ENCODE measurements at regions not wholly inside any gene's neighbourhood (a gene's known extent, or its start where the extent isn't known, plus 50 kb on each side); places are given as distances from the start of the nearest gene placed in this dataset.
"Not testable (repeated sequence)": the region's sequence is repeated elsewhere in the genome, so short reads cannot be mapped to it uniquely, and the experiment has no call there.

DNA sequence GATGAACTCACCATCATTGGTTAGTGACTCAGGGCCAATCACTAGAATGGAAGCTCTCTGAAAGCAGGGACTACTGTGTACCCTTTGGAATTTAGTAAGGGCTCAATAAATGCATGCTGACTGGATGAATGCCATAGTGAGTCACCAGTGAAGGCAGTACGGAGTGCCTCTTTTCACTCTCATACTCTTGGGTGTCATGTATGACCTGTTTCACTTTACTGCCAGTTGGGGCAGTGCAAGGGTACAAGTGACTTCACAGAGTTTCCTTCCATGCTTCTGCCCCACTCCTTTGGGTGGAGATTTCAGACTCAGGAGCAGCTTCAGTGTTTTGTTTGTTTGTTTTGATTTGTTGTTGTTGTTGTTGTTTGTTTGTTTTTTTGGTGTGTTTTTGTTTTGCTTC, 57.7 kb downstream of the SOX3 start:
- no peak for DNase-seq

DNA sequence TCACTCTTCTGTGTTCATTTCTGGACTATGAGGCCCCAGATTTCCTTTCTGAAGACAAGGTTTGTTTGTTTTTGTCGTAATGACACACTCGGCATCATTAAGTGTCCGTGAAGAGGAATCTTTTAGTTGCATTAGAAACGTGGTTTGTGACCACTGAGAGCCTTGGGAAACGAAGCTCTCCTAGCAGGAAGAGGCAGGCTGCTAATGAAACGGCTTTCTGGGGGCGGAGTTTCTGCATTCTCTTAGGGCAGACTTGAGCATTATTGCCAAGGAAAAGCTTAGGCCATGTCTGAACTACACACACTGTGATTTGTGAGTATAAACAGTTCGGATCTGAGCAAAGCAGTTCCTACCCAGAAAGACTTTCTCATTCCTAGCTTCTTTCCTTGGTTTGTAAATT, 64.0 kb downstream of the SOX3 start:
- DNase-seq, result no peak

DNA sequence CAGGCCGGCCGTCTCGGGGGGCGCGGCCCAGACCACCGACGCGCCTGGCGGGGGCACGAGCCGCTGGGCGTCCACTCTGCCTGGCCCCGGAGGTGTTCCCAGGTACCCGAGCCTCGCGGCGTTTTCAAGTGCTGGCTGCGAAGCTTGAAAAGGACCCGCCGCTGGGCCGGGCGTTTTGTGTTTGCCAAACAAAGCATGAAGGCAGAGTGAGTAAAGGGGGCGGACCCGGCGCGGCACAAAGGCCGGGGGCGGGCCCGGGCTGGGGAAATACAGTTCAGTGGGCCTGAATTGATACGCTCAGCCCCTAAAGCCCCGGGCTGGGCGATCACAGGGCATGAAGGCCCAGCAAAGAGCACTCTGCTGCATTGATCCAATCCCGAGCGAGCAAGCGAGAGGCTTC, 65.4 kb downstream of the SOX3 start:
- no peak for DNase-seq

DNA sequence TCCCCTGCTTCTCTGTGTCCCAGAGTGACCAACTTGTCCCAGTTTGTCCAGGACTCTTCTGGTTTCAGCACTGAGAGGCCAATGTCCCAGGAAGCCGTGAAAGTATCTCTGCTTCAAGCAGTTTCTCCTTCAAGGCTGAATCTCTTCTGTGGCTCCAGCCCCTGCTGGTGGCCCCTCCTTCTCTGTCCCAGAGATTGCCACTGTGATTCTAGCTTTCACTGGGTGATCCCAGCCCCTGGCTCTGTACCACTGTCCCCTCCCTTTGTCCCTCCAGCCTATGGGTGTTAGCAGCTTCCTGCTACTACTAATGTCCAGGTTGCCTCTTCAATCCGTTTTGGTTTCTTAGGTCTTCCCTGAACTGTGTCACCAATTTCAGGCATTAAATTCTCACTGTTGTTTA, 70.5 kb downstream of the SOX3 start:
- DNase-seq, result no peak

DNA sequence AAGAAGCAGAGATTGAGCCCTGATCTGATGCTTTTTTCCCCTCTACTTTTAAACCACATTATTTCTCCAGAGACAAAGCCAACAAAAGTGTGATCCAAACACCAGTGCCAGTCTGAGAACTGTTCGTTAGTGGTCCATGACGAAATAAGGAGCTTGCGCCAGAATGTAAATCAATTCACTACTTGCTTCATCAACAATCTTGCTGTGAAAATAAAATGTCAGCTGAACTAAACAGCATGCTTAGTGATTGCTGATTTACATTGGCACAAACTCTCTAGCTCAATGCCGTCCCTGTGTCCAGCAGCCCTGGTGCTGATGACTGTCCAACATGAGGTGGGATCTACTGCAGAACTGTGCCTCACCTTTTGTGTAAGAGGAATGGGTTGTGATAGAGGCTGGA, 71.3 kb downstream of the SOX3 start:
- DNase-seq, result no peak

DNA sequence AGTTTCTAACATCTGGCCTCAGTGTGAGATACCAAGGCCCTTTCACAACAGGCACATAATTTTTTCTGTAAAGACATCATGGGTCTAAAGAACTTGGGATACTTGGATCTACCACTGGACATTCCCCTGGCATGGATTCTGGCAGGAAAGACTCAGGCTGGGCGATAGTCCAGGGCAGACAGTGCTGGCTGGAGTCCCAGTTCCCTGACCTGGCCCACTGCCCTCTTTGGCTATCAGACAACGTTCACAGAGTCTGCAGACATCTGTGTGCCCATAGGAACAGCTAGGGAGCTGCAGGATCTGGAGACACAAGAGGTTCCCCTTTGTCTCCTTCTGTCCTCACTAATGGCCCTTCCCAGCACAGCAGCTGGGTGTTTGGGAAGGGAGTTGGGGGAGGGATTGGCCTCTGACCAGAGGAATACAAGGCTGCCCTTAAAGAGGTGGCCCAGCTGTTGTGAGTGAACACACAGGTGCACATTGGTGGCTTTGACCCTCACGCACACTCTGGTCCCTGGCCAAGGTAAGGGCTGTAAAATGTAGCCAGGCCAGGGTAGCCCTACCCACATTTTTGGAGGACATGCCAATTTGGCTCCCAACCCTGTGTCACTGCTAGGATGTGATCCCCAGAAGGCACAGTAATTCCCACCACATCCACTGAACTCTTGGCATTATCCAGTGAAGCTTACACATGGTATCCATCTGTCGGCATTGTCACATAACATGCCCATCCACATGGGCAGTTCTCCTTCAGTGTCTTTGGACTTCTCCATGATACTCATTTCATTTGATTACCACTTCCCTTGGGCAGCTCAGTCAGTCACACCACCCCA, 72.3 kb downstream of the SOX3 start:
- DNase-seq, result no peak

DNA sequence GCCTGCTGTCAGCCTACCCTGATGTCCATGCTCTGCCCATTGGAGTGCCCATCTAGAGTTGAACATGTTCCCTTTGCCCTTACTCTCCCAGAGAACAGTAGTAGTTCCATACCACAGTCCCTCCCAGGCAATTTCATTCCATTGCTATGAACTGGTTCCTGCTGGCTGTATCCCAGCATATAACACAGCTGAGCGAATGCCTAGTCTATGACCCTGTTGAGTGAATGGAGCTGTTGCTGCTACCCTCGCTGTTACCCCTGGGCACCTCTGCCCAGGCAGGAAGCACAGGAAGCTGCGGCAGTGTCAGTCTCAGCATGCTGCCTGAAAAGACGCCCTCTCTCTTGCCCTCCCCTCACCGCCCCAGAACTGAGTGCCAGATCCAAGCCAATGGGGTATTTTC, 73.3 kb downstream of the SOX3 start:
- no peak for DNase-seq

DNA sequence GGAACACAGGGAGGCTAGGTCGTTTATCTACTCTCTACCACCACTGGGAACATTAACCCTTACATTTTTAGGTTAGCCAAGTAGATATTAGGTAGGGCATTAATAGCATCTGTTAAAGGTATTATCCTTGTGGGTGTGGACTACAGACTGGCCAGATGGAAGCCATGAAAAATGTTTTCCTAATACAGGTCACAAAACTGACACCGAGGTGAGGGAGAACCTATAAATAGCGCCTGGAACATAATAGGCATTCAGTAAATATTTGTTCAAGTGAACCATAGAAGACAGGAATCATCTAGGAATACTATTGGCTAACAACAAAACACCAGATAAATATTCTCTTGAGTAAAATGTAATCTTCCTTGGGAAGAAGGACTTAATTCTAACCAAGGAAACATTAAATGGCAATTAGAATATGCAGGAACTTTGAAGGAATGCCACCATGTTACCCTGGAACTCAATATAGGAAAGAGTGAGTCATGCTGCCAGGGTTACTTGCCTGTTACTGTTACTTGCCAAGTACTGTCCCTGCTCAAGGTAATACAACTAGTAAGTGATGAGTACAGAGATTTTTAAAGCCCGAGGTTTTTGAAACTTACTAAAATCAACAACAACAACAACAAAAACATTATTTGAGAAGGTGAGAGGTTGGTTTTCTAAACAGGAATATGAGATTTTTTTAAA, 79.0 kb downstream of the SOX3 start:
- DNase-seq, result no peak

DNA sequence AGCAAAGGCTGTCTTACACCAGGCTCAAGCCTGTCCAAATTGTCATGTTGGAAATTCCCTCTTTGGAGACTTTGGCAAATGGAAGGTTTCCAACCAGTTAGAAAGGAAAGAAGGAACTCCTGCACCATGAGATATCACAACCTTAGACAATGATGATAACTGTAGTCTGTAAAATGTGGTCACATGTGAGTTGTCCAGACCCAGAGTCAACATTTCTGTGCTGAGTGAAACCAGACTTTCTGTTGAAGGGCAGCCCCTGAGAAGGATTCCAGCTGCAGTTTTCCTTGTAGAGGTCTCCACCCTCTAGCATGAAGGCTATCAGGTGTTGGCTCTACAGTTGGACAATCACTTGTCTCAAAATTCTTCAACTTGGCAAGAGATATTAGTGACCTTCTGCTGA, 82.4 kb downstream of the SOX3 start:
- no peak for DNase-seq

DNA sequence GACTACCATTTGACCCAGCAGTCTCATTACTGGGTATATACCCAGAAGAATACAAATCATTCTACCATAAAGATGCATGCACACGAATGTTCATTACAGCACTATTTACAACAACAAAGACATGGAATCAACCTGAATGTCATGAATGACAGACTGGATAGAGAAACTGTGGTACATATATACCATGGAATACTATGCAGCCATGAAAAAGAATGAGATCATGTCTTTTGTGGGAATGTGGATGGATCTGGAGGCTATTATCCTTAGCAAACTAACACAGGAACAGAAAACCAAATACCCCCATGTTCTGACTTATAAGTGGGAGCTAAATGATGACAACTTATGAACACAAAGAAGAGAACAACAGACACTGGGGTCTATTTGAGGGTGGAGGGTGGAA, 102.7 kb downstream of the SOX3 start:
- not testable (repeated sequence) for DNase-seq

DNA sequence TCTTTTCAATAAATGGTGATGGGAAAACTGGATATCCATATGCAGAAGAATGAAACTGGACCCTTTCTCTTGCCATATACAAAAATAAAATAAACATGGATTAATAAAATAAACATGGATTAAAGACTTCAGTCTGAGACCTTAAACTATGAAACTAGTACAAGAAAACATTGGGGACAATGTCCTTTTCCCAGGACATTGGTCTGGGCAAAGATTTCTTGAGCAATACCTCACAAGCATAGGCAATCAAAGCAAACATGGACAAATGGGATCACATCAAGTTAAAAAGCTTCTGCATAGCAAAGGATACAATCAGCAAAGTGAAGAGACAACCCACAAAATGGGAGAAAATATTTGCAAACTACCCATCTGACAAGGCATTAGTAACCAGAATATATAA, 108.5 kb downstream of the SOX3 start:
- DNase-seq, result not testable (repeated sequence)

DNA sequence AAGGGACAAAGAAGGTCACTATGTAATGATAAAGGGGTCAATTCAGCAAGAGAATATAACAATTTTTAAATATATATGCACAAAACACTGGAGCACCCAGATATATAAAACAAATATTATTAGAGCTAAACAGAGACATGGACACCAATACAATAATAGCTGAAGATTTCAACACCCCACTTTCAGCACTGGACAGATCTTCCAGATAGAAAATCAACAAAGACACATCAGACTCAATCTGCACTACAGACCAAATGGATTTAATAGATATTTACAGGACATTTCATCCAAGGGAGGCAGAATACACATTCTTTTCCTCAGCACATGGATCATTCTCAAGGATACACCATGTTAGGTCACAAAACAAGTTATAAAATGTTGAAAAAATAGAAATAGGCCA, 111.4 kb downstream of the SOX3 start:
- DNase-seq, result no peak

DNA sequence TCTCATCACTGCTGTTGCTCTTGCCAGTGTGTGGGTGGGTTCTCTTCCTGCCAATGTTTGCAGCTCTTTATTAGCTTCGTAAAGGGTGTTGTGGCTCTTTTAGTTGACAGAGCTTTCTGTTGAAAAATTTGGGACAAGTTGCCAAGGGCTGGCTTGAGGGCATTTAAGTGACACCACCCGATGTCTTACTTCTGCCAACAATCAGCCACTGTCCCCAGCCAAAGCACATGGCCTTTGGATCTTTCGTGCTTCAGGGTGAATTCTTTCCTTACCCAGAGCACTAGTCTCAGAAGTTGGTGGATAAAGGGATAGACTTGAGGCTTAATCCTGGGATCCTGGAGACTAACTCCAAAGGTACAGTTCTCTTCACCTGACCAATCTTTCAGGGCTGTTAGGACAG, 113.6 kb downstream of the SOX3 start:
- DNase-seq, result no peak

DNA sequence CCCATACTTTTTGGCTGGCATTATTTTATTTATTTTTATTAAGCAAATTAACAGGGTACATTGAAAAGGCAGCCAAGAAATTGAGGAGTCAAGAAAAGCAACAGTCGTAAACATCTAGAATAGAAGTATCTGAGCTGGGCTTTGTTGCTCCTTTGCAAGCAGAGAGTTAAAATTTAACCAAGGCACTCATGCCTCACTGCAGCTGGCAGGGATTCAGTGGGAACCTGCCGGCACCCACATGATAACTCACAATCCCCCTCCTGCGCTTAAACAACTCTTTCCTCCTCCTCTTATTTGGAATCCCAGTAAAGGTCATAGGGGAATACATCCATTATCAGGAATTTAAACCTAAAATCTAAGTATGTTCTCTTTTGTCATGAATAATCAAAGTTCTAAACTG, 115.5 kb downstream of the SOX3 start:
- no peak for DNase-seq

DNA sequence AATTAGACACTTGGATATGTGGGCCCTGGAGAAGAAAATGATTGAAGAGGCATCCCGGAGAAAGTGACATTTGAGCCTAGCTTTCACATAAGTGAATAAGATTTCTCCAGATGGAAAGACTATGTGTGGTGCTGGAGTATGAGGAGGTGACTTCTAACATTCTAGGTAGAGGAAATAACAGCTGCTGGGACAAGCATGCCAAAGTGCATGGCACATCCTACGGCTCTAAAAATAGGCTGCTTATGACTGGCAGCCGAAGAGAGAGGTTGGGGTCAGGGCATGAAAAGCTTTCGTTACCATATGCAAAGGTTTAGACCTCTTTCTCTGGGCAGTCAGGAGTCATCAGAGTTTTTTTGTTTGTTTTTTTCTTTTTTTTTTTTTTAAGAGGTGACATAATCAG, 142.0 kb downstream of the SOX3 start:
- no peak for DNase-seq

DNA sequence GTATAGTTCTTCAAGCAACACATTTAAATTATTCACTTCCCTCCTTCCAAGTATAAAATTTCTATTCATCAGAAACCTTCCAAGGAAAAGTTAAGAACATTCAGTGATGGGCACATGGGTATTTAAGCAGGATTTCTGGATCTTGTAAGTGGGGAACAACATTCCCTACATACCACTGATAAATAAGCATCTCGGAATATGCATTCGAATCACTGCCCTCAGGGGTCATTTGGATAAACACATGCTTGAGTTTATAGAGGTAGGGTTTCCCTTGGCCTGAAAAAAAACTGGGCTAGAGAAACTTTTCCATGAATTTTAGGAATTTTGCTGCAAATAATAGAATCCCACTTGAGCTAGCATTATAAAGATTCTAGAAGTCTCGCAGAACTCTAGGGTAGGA, 143.9 kb downstream of the SOX3 start:
- no peak for DNase-seq

DNA sequence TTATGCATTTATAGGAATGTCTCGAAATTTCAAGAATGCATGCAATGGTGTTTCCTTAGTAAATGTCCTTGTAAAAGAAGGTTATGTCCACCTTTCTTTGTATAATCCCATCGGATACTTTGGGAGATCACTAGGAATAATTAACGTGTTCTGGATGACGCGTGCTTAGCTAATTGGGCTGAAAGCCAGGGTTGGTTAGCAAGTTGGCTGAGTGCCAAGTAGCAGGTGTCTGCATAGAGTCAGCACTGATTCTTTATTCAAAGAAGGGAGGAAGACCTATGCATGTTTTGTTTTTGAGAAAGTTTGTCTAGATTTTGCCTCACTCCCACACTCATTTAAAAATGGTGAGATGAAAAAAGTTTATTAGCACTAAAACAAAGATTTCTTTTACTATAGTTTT, 144.6 kb downstream of the SOX3 start:
- DNase-seq, result no peak

DNA sequence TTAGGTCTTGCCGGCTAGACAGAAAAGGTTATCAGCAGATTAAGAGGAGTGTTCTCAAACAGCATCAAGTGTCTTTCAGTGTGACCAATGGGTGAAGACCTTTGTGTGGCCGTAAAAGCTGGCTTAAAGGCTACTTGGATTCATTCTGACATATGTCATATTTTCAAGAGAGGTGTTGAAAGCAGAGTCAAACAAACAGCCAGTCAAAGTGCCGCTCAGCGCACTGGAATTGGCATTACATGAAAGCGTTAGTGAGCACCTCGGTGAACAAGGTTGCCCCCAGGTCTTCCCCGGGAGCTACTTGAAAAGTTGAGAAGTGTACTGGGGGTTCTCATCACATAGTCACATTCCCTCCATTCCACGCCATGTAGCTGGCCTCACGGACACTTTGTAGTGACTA, 148.9 kb downstream of the SOX3 start:
- no peak for DNase-seq

DNA sequence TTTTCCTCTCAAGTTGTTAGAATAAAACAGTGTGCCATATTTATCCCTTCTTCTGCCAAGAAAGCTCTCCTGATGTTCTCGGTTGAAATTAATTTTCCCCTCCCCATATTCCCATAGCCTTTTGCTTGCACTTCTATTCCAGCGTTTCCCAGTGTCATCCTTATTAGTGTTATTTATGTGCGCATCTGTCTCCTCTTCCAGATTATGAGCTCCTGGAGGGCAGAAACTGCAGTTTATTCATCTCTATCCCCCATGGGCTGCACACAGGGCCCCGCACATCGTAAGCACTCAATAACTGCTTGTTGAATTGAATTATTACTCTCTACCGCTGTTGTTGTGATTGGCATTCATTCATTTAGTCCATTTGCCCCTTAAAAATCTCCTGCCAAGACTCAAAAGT, 149.4 kb downstream of the SOX3 start:
- no peak for DNase-seq

DNA sequence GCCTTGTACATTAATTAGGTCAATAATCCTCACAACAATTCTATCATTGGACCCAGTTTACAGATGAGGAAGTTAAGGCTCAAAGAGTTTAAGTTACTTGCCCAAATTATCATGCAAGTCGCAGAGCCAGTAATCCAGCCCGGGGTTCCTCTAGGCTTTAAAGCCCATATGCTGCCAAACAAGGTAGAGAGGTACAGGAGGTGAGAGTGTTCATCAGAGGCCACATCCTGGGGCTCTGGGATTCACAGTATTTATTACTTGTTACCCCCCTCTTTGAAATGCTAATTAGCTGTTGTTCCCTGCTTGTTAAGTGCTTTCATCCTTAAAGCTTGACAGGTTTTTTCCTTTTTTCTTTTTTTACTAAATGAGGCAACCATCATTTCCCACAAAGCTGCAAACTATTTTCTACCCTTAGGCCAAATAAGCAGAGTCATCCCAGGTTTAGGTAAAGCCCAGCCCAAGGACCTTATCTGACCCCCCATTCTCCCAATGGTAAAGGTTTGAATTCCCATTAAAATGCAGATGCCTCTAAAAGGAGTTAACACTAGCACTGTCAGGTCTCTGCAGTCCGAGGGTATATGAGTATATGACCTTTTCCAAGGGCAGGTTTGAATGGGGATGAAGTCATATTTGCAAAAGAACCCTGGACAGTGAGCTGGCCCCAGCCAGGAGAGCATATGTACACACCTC, 150.3 kb downstream of the SOX3 start:
- DNase-seq, result no peak

DNA sequence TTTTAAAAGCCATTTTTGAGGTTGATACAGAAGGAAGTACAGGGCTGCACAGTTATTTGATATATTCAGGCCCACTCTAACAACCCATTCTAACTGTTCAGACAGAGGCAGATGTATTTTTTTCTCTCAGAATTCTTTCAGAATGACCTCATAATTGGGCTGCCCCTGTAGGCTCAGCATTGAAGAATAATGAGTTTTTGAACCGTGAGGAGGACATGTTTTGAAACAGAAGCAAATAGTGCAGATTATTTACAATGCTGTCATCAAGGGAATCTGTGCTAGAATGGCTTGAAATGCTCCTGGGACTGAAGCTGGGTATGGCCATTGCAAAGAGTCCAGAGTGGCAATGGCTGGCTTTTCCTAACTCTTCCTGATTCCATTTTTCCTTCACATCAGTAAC, 158.1 kb downstream of the SOX3 start:
- DNase-seq, result no peak

DNA sequence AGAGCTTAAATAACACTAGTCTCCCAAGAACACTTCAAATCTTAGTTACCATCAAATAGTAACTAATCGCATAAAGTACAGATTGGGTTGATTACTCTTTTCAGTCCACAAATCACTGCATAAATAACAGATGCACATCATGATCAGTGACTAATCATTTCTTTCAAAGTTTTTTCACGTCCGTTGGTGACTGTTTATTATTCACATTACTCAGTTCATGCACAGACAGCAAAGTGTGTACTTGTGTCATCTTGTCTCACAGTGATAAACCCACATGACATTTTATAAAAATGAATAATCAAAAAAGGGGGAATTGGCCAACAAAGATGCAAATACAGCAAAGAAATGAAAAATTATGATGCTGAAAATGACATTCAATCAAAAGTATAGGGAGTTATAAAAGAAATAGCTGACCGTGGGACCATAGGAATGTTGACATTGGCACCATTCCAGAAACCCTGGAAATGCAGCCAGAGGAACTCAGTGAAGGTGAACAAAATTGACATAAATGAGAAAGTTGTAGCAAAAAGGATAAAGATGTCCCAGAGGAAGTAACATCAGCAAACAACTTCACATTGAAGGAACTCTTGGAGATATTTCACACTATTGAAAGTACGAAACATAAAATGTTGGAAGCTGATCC, 161.5 kb downstream of the SOX3 start:
- DNase-seq, result no peak

DNA sequence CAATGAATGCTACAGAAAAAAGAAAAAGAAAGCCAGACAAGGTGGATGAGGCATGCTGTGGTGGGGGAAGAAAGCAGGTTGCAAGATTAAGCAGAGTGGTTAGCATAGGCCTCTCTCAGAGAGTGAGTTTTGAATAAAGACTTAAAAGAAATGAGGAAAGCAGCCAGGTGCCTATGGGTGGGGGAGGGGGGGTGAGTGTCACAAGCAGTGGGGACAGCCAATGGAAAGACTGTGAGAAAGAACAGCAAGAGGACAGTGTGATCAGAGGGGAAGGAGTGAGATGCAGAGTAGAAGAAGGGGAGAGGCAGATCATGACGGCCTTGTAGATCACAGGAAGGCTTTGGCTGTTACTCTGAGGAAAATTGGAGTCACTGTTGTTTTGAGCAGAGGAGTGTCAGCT, 162.5 kb downstream of the SOX3 start:
- DNase-seq, result no peak

DNA sequence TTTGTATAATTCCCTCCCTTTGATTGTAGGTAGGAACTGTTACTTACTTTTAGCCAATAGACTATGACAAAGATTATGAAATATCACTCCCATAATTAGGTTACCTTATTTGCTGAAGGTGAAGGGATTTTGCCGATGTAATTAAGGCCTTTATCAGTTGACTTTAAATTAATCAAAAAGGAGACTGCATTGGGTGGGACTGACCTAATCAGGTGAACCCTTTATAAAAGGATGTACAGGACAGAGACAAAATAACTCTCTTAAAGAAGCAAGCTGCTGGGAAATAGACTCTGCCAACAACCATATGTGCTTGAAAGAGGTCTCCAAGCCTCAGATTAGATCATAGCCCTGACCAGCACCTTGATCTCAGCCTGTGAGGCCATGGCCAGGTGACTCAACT, 167.6 kb downstream of the SOX3 start:
- no peak for DNase-seq

Data from NK-92 treated with Interleukin-12 subunit alpha and Interleukin-12 subunit beta, amount 100 ng/mL, for 24 hours (cell line).